ENCODE measurements at regions not wholly inside any gene's neighbourhood (a gene's known extent, or its start where the extent isn't known, plus 50 kb on each side); places are given as distances from the start of the nearest gene placed in this dataset.

DNA sequence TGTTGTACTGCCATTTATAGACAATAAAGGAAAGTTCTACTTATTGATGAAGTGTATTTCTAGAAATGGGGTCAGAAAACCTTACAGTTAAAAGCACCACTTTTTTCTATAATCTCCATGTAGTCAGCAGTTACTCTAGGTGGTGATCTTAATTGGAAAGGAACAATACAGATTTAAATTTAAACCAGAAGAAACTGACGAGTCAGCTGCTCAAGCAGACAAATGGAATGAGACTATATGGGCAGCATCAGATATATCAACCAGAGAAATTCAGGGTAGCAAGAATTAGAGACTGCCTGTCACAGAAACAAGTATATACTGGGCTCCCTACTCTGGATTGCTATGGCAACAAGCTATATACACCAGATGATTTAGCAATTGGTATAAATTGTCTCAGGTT is 99.6 kb upstream of the SCG2 start:
- intact Hi-C loops (cut with DNase I) = no loop called here

DNA sequence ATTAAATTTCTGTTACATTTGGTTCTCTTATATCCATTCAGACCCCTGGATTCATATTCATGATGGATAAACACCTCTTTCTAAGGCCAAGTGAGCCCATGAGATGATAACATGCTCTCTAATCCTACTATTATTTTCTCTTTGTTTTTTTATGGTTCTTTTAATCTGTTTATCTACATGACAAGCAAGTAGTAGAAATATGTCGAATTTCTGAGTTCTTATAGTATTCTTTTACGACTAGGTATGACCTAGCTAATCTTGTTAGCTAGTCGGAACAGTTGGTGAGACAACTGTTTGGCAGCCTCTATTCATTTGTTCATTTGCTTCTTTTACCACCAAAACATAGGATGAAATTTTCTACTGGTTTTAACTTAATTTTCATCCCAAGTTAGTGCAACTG is 98.1 kb upstream of the SCG2 start:
- Histone ChIP-seq H3K4me3 (no peak overlapping the region), H3K27ac (no peak overlapping the region), H3K27me3 (no peaks in the 10 kb centered on the region), H3K36me3 (no peaks in the 10 kb centered on the region), H3K9me3 (no peaks in the 10 kb centered on the region), H3K4me1 (no peaks in the 10 kb centered on the region)
- DNase-seq (no peak), ATAC-seq (no peak)
- WGBS (ENCODE audit: insufficient coverage, low coverage, low lambda C conversion rate, missing lambda C conversion rate) = 78% methylated on average over 3 of the region's 3 CpGs
- intact Hi-C loops (cut with DNase I) = no loop called here
- TF ChIP-seq, protein P1, sequence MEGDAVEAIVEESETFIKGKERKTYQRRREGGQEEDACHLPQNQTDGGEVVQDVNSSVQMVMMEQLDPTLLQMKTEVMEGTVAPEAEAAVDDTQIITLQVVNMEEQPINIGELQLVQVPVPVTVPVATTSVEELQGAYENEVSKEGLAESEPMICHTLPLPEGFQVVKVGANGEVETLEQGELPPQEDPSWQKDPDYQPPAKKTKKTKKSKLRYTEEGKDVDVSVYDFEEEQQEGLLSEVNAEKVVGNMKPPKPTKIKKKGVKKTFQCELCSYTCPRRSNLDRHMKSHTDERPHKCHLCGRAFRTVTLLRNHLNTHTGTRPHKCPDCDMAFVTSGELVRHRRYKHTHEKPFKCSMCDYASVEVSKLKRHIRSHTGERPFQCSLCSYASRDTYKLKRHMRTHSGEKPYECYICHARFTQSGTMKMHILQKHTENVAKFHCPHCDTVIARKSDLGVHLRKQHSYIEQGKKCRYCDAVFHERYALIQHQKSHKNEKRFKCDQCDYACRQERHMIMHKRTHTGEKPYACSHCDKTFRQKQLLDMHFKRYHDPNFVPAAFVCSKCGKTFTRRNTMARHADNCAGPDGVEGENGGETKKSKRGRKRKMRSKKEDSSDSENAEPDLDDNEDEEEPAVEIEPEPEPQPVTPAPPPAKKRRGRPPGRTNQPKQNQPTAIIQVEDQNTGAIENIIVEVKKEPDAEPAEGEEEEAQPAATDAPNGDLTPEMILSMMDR (IDR thresholded peaks at IDR 0.05) = no peak
- no peak for TF ChIP-seq POLR2A (IDR thresholded peaks at IDR 0.05)

More for the DNA sequence above, 99.6 kb upstream of the SCG2 start:
- no peak overlapping the region for H3K4me3 ChIP-seq
- no peaks in the 10 kb centered on the region for H3K4me1 ChIP-seq
- H3K36me3 ChIP-seq = no peaks in the 10 kb centered on the region
- ATAC-seq (no peak), DNase-seq (no peak)
- TF ChIP-seq, protein P1 (IDR thresholded peaks at IDR 0.05) = no peak
- WGBS (ENCODE audit: insufficient coverage, low coverage, low lambda C conversion rate, missing lambda C conversion rate) = 80% methylated on average over 1 of the region's 1 CpG
- no peaks in the 10 kb centered on the region for H3K9me3 ChIP-seq
- no peak overlapping the region for H3K27ac ChIP-seq
- no peaks in the 10 kb centered on the region for H3K27me3 ChIP-seq

DNA sequence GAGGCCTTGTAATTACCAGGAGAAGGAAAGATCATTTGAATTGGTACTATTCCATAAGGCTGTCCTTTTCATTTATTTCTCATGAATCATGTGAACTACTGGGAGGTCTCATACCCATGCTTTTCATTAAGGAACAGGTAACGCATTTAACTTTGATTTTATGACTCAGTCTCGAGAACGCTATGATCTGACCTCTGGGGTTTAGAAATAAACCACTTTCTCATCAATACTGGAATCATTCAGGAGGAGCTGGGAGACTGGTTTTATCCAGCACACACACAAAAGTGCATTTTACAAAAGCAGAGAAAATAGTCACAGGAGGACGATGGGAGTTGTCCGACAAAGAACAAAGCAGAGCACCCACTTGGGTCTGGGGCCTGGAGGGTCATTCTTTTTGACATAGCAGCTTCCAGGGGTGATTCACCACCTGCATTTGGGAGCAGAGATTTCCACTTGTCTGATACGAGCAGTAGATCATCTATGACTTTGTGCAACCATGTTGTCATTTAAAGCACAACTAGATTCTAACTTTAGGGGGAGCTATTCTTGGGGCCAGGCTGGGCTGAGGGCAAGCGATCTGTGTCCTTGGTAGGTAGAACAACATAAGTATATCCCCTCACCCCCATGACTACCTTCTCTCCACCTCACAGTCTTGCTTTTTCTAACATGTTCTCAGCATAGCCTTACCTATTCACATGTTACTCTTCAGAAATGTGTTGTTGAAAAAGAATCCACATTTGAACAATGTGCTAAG is 95.9 kb upstream of the SCG2 start:
- intact Hi-C loops (cut with DNase I) = no loop called here
- no peak overlapping the region for H3K4me3 ChIP-seq
- DNase-seq (no peak), ATAC-seq (no peak)
- no peak overlapping the region for H3K27ac ChIP-seq
- H3K36me3 ChIP-seq = no peaks in the 10 kb centered on the region
- no peaks in the 10 kb centered on the region for H3K9me3 ChIP-seq
- no peaks in the 10 kb centered on the region for H3K27me3 ChIP-seq
- H3K4me1 ChIP-seq = no peaks in the 10 kb centered on the region
- 74% methylated on average over 4 of the region's 7 CpGs for WGBS (ENCODE audit: insufficient coverage, low coverage, low lambda C conversion rate, missing lambda C conversion rate)
- TF ChIP-seq, protein P1 (IDR thresholded peaks at IDR 0.05) = no peak
- no peak for TF ChIP-seq POLR2A (IDR thresholded peaks at IDR 0.05)

DNA sequence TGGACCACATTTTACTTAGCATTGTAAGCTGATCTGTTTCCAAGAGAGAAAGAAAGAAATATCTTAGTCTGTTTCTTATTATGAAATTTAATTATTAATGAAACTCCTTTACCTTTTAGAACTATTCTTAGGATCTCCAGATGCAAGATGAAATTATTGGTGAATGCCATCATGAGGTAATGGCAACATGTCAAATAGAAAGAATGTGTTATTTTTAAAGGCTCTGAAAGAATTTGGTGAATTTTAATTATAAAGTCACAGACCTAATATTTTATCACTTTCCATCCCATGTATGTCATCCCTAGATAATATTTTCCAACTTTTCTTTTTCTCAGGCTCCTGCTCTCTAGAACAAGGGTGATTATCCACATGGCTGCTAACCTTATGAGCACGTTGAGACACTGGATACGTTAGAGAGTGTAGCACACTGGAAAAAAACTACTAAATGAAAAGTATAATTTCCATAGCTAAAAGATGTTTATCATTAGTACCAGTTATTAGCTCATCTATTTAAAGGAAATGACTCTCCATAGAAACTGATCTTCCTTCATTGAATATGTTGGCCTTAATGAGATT is 95.2 kb upstream of the SCG2 start:
- no peak for ATAC-seq
- no peak for TF ChIP-seq POLR2A (IDR thresholded peaks at IDR 0.05)
- TF ChIP-seq, protein P1 (IDR thresholded peaks at IDR 0.05) = no peak

More for the DNA sequence above, 95.2 kb upstream of the SCG2 start:
- Histone ChIP-seq H3K36me3 (no peaks in the 10 kb centered on the region), H3K4me3 (no peak overlapping the region), H3K27ac (no peak overlapping the region), H3K9me3 (no peaks in the 10 kb centered on the region), H3K4me1 (no peaks in the 10 kb centered on the region), H3K27me3 (no peaks in the 10 kb centered on the region)
- DNase-seq = no peak
- intact Hi-C loops (cut with DNase I) = no loop called here
- WGBS (ENCODE audit: insufficient coverage, low coverage, low lambda C conversion rate, missing lambda C conversion rate) = 64% methylated on average over 2 of the region's 2 CpGs

Data from right lobe of liver (tissue), 6 donors.